SK-N-SH (cell line): ENCODE measurements at regions not wholly inside any gene's neighbourhood (a gene's known extent, or its start where the extent isn't known, plus 50 kb on each side); places are given as distances from the start of the nearest gene placed in this dataset.

Experiments
- CTCF ChIA-PET: fragments of 300-600, 350-600 bp; formaldehyde crosslinking; extraction: SDS; loops from one replicate; lab custom pipeline; 2021; lab: Yijun Ruan, JAX
- POLR2A ChIA-PET: fragments of 350-600 bp; sonication (Branson Sonifier 250); formaldehyde crosslinking; extraction: SDS; loops from one replicate; lab custom pipeline; 2020; ENCODE audit warnings: antibody characterized with exemption, inconsistent platforms; lab: Yijun Ruan, JAX
- DNase-seq: peaks from one replicate; pipeline ENCODE4 v3.0.0; 2012
- H2AFZ ChIP-seq: fragments of 200-600 bp; sonication (generic); 2 replicates; pipeline ENCODE4 v1.8.1; 2016; ENCODE audit warnings: antibody characterized with exemption, mild to moderate bottlenecking, low read depth
- H3F3A ChIP-seq: fragments of 200-600 bp; sonication (generic); replicated peaks from 2 replicates; pipeline ENCODE3; 2016; ENCODE audit warnings: antibody characterized with exemption, mild to moderate bottlenecking; ENCODE audit not compliant: insufficient read depth
- H3K27ac ChIP-seq, 2 experiments: fragments of 200-500 bp in 1 of 2; fragments of 200-600 bp in 1 of 2; sonication (Bioruptor generic) in 1 of 2; sonication (generic), shearing (Covaris generic) in 1 of 2; 2 replicates each; pipeline versions ENCODE4 v1.5.1 to v1.6.1; 2014 to 2016; ENCODE audit warnings: low read depth in 2 of 2, inconsistent platforms in 1 of 2, low read length in 1 of 2, mild to moderate bottlenecking in 1 of 2, mixed read lengths in 1 of 2
- H3K27me3 ChIP-seq: fragments of 200-600 bp; sonication (generic), shearing (Covaris generic); 2 replicates; pipeline ENCODE4 v1.6.1; 2016; ENCODE audit warnings: mixed run types; ENCODE audit not compliant: insufficient read depth
- H3K36me3 ChIP-seq, 2 experiments: fragments of 200-500 bp in 1 of 2; fragments of 200-600 bp in 1 of 2; sonication (Bioruptor generic) in 1 of 2; sonication (generic) in 1 of 2; replicated peaks in 1 of 2; 2 replicates each; pipeline versions ENCODE3 to v1.5.1; 2014 to 2016; ENCODE audit warnings: low read length in 1 of 2, mild to moderate bottlenecking in 1 of 2; ENCODE audit not compliant: insufficient read depth in 2 of 2, control insufficient read depth in 1 of 2
- H3K4me1 ChIP-seq, 2 experiments: fragments of 200-500 bp in 1 of 2; fragments of 200-600 bp in 1 of 2; sonication (Bioruptor generic) in 1 of 2; sonication (generic), shearing (Covaris generic) in 1 of 2; 2 replicates each; pipeline versions ENCODE4 v1.5.1 to v1.6.1; 2014 to 2016; ENCODE audit warnings: low read depth in 1 of 2, low read length in 1 of 2, mixed run types in 1 of 2; ENCODE audit not compliant: insufficient read depth in 2 of 2, control insufficient read depth in 1 of 2
- H3K4me2 ChIP-seq: fragments of 200-600 bp; sonication (generic), shearing (Covaris generic); 2 replicates; pipeline ENCODE4 v1.6.1; 2017; ENCODE audit warnings: mixed run types
- H3K4me3 ChIP-seq, 2 experiments: fragments of 200-500 bp in 1 of 2; fragments of 200-600 bp in 1 of 2; sonication (Bioruptor generic) in 1 of 2; sonication (generic), shearing (Covaris generic) in 1 of 2; 2 replicates each; pipeline versions ENCODE4 v1.5.1 to v1.8.1; 2014 to 2016; ENCODE audit warnings: low read depth in 2 of 2, inconsistent platforms in 1 of 2, low read length in 1 of 2, mild to moderate bottlenecking in 1 of 2, mixed read lengths in 1 of 2, moderate library complexity in 1 of 2
- H3K79me2 ChIP-seq: fragments of 200-600 bp; sonication (generic); 2 replicates; pipeline ENCODE4 v1.8.1; 2017; ENCODE audit warnings: mild to moderate bottlenecking; ENCODE audit not compliant: insufficient read depth
- H3K9ac ChIP-seq: fragments of 200-600 bp; sonication (generic); 2 replicates; pipeline ENCODE4 v1.6.1; 2017; ENCODE audit warnings: mixed run types
- H3K9me2 ChIP-seq: fragments of 200-600 bp; sonication (generic); 2 replicates; pipeline ENCODE4 v1.6.1; 2017; ENCODE audit warnings: mixed run types
- H3K9me3 ChIP-seq: fragments of 200-600 bp; sonication (generic); 2 replicates; pipeline ENCODE4 v1.6.1; 2017; ENCODE audit warnings: mixed run types, mild to moderate bottlenecking, moderate library complexity
- H4K20me1 ChIP-seq: fragments of 200-600 bp; sonication (generic); 2 replicates; pipeline ENCODE4 v1.6.1; 2017; ENCODE audit warnings: mild to moderate bottlenecking, mixed run types; ENCODE audit not compliant: insufficient read depth
- EZH2phosphoT487 ChIP-seq: fragments of 200-600 bp; sonication (generic); IDR thresholded peaks from 2 replicates; pipeline ENCODE4 v1.6.1; 2017; ENCODE audit warnings: low read depth, mixed run types, mild to moderate bottlenecking, antibody characterized with exemption, moderate library complexity, borderline replicate concordance
- FOXJ3 ChIP-seq: sonication (generic); formaldehyde crosslinking; IDR thresholded peaks from 2 replicates; pipeline ENCODE4 v1.5.1; 2020; ENCODE audit warnings: mild to moderate bottlenecking, missing genetic modification reagents
- MEF2A ChIP-seq: IDR thresholded peaks from 2 replicates; pipeline ENCODE4 v1.4.0; 2012; ENCODE audit warnings: low read depth, borderline replicate concordance
- MXI1 ChIP-seq: IDR thresholded peaks from 2 replicates; pipeline ENCODE4 v1.6.1; 2012; ENCODE audit warnings: mild to moderate bottlenecking, low read depth, low read length, improper control_type of control experiment
- POLR2AphosphoS5 ChIP-seq: IDR thresholded peaks from 2 replicates; pipeline ENCODE4 v1.6.1; 2012; ENCODE audit warnings: low read depth, low read length
- RFX5 ChIP-seq: IDR thresholded peaks from 2 replicates; pipeline ENCODE4 v1.6.1; 2012; ENCODE audit warnings: mild to moderate bottlenecking, improper control_type of control experiment, low read length
- SIN3A ChIP-seq: IDR thresholded peaks from 2 replicates; pipeline ENCODE4 v1.6.1; 2012; ENCODE audit warnings: low read depth, mild to moderate bottlenecking, low read length, moderate library complexity, borderline replicate concordance
- TCF12 ChIP-seq: IDR thresholded peaks from 2 replicates; pipeline ENCODE4 v1.4.0; 2012
- YY1 ChIP-seq: IDR thresholded peaks from 2 replicates; pipeline ENCODE4 v1.4.0; 2012; ENCODE audit warnings: low read depth, mild to moderate bottlenecking
- TF ChIP-seq, protein P1 (sequence below): fragments of 200-600 bp; sonication (generic); IDR thresholded peaks from 2 replicates; pipeline ENCODE4 v1.6.1; 2017; ENCODE audit warnings: antibody characterized with exemption, mild to moderate bottlenecking, moderate library complexity
- TF ChIP-seq, protein P2 (sequence below): IDR thresholded peaks from 2 replicates; pipeline ENCODE4; 2012
- TF ChIP-seq, protein P3 (sequence below): IDR thresholded peaks from 2 replicates; pipeline ENCODE4 v1.4.0; 2012; ENCODE audit warnings: low read depth
- TF ChIP-seq, protein P4 (sequence below): fragments of 150-350 bp; IDR thresholded peaks from 2 replicates; pipeline ENCODE4 v1.6.1; 2017; ENCODE audit warnings: antibody characterized with exemption, low read length, low read depth, borderline replicate concordance

DNA sequence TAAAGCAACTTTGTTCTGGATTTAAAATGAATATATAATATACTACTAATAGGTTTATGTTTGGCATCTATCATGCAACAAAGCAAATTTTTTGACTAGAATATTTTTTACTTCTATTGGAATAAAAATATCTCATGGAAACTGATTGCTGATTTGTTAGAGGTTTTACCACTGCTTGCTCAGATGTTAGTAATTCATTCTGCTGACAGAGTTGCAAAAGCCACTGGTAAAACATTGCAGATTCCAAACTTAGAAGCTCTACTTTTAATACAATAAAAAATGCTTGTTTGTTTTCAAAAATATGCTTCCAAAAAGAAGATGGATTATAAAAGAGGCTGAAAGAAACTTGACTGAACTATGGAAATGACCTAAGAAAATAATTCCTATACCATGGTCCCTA is 795.2 kb downstream of the PCDH18 start:
- Histone ChIP-seq H3F3A (no peaks in the 10 kb centered on the region), H3K79me2 (no peaks in the 10 kb centered on the region), H3K27ac (no peak overlapping the region), H3K4me1 (no peaks in the 10 kb centered on the region), H2AFZ (no peak overlapping the region), H3K9me3 (no peaks in the 10 kb centered on the region), H3K4me3 (no peak overlapping the region), H4K20me1 (no peaks in the 10 kb centered on the region), H3K9ac (no peak overlapping the region), H3K36me3 (no peaks in the 10 kb centered on the region), H3K4me2 (no peak overlapping the region), H3K9me2 (no peaks in the 10 kb centered on the region), H3K27me3 (no peaks in the 10 kb centered on the region)
- ChIA-PET POLR2A (no interaction called here), CTCF (no interaction called here)
- no peak for DNase-seq
- TF ChIP-seq SIN3A = no peak
- no peak for TF ChIP-seq EZH2phosphoT487
- no peak for TF ChIP-seq POLR2AphosphoS5
- TF ChIP-seq, protein P1, sequence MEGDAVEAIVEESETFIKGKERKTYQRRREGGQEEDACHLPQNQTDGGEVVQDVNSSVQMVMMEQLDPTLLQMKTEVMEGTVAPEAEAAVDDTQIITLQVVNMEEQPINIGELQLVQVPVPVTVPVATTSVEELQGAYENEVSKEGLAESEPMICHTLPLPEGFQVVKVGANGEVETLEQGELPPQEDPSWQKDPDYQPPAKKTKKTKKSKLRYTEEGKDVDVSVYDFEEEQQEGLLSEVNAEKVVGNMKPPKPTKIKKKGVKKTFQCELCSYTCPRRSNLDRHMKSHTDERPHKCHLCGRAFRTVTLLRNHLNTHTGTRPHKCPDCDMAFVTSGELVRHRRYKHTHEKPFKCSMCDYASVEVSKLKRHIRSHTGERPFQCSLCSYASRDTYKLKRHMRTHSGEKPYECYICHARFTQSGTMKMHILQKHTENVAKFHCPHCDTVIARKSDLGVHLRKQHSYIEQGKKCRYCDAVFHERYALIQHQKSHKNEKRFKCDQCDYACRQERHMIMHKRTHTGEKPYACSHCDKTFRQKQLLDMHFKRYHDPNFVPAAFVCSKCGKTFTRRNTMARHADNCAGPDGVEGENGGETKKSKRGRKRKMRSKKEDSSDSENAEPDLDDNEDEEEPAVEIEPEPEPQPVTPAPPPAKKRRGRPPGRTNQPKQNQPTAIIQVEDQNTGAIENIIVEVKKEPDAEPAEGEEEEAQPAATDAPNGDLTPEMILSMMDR = no peak
- TF ChIP-seq, protein P2, sequence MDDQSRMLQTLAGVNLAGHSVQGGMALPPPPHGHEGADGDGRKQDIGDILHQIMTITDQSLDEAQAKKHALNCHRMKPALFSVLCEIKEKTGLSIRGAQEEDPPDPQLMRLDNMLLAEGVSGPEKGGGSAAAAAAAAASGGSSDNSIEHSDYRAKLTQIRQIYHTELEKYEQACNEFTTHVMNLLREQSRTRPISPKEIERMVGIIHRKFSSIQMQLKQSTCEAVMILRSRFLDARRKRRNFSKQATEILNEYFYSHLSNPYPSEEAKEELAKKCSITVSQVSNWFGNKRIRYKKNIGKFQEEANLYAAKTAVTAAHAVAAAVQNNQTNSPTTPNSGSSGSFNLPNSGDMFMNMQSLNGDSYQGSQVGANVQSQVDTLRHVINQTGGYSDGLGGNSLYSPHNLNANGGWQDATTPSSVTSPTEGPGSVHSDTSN = no peak

DNA sequence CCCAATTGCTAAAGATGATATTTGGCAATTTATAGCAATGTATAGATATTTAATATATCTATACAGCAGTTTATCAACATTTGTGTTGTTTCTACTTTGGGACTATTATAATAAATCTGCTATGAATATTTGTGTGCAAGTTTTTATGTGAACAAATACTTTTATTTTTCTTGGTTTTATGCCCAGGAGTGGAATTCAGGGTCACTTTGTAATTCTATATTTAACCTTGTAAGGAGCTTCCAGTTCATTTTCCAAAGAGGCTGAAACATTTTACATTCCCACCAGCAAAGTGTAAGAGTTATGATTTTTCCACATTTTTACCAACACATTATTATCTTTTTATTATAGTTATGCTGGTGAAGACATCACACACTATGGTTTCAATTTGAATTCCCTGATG is 801.3 kb downstream of the PCDH18 start:
- TF ChIP-seq FOXJ3 (CRISPR knock-in tag) (no peak), RFX5 (no peak), TCF12 (no peak), MEF2A (no peak), YY1 (no peak), MXI1 (no peak)
- TF ChIP-seq, protein P1 = no peak
- TF ChIP-seq, protein P3, sequence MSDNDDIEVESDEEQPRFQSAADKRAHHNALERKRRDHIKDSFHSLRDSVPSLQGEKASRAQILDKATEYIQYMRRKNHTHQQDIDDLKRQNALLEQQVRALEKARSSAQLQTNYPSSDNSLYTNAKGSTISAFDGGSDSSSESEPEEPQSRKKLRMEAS = no peak
- TF ChIP-seq, protein P4, sequence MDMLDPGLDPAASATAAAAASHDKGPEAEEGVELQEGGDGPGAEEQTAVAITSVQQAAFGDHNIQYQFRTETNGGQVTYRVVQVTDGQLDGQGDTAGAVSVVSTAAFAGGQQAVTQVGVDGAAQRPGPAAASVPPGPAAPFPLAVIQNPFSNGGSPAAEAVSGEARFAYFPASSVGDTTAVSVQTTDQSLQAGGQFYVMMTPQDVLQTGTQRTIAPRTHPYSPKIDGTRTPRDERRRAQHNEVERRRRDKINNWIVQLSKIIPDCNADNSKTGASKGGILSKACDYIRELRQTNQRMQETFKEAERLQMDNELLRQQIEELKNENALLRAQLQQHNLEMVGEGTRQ = no peak
- CTCF ChIA-PET = no interaction called here

More for the DNA sequence above, 801.3 kb downstream of the PCDH18 start:
- POLR2A ChIA-PET = no interaction called here
- no peak for DNase-seq
- Histone ChIP-seq H3K79me2 (no peaks in the 10 kb centered on the region), H3K4me1 (no peaks in the 10 kb centered on the region), H3K36me3 (no peaks in the 10 kb centered on the region), H3F3A (no peaks in the 10 kb centered on the region), H3K4me3 (no peak overlapping the region), H3K27ac (no peak overlapping the region), H3K9me3 (no peaks in the 10 kb centered on the region), H2AFZ (no peak overlapping the region), H3K4me2 (no peak overlapping the region), H3K9me2 (no peaks in the 10 kb centered on the region), H3K27me3 (no peaks in the 10 kb centered on the region), H4K20me1 (no peaks in the 10 kb centered on the region), H3K9ac (no peak overlapping the region)
